MCF 10A (cell line): ENCODE measurements at regions not wholly inside any gene's neighbourhood (a gene's known extent, or its start where the extent isn't known, plus 50 kb on each side); places are given as distances from the start of the nearest gene placed in this dataset.

Experiments
- BruUV-seq: library from RNA; stranded (reverse); fragments of 400-500 nt; replicated peaks from 2 replicates; lab custom pipeline; 2021; lab: Mats Ljungman, UMichigan
- CTCF ChIA-PET: fragments of 300-600 bp; sonication (Branson Sonifier 250); formaldehyde crosslinking; extraction: SDS; loops from one replicate; lab custom pipeline; 2021; ENCODE audit warnings: antibody characterized with exemption, inconsistent platforms; lab: Yijun Ruan, JAX
- POLR2A ChIA-PET: fragments of 300-600, 350-650 bp; sonication (Branson Sonifier 250); formaldehyde crosslinking; extraction: SDS; loops from one replicate; lab custom pipeline; 2020; ENCODE audit warnings: antibody characterized with exemption, inconsistent platforms; lab: Yijun Ruan, JAX
- DNase-seq: peaks from one replicate; pipeline ENCODE4 v3.0.0-alpha.2; 2018; ENCODE audit not compliant: unreplicated experiment
- H3K27ac Mint-ChIP-seq: one replicate; pipeline ENCODE4 v1.8.0; 2022; ENCODE audit warnings: mild to moderate bottlenecking, low read depth, mixed read lengths; ENCODE audit not compliant: unreplicated experiment
- H3K27me3 Mint-ChIP-seq: one replicate; pipeline ENCODE4 v1.8.0; 2022; ENCODE audit warnings: mixed read lengths; ENCODE audit not compliant: insufficient read depth, unreplicated experiment
- H3K36me3 Mint-ChIP-seq: one replicate; pipeline ENCODE4 v1.8.0; 2022; ENCODE audit warnings: mild to moderate bottlenecking, moderate library complexity, mixed read lengths; ENCODE audit not compliant: insufficient read depth, unreplicated experiment
- H3K4me1 Mint-ChIP-seq: one replicate; pipeline ENCODE4 v1.8.0; 2022; ENCODE audit warnings: mixed read lengths; ENCODE audit not compliant: insufficient read depth, unreplicated experiment
- H3K4me3 Mint-ChIP-seq: one replicate; pipeline ENCODE4 v1.8.0; 2022; ENCODE audit warnings: mild to moderate bottlenecking, moderate library complexity, mixed read lengths; ENCODE audit not compliant: unreplicated experiment
- H3K9me3 Mint-ChIP-seq: one replicate; pipeline ENCODE4 v1.8.0; 2022; ENCODE audit warnings: mixed read lengths; ENCODE audit not compliant: unreplicated experiment
- intact Hi-C: fragments of 100-400 bp; cut with micrococcal nuclease; formaldehyde crosslinking; loops from 2 replicates; pipeline ENCODE4 v1.14.1; 2022
- TF ChIP-seq, protein P1 (sequence below): fragments of 200-600 bp; IDR thresholded peaks from one replicate; pipeline ENCODE4 v1.8.0; 2022; ENCODE audit warnings: antibody characterized with exemption, mild to moderate bottlenecking; ENCODE audit not compliant: unreplicated experiment

DNA sequence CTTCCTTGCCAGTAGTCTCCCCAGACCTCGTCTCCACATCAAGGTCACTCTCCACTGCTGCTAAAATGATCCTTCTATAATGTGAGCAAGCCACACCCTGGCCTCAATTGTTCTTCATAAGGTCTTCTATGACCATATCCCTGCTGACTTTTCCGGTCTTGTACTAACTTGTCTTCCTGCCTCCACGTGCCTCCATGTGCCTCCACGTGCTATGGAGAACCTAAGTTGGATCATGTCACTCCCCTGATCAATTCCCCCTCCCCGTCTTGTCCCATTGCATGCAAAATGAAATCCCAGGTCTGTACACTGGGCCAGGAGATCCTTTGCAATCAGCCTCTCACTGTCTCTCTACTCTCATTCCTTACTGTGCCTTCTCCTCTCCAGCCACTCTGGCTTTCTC is 110.6 kb downstream of the TTC8 start:
- H3K4me3 Mint-ChIP-seq = no peak overlapping the region
- TF ChIP-seq, protein P1, sequence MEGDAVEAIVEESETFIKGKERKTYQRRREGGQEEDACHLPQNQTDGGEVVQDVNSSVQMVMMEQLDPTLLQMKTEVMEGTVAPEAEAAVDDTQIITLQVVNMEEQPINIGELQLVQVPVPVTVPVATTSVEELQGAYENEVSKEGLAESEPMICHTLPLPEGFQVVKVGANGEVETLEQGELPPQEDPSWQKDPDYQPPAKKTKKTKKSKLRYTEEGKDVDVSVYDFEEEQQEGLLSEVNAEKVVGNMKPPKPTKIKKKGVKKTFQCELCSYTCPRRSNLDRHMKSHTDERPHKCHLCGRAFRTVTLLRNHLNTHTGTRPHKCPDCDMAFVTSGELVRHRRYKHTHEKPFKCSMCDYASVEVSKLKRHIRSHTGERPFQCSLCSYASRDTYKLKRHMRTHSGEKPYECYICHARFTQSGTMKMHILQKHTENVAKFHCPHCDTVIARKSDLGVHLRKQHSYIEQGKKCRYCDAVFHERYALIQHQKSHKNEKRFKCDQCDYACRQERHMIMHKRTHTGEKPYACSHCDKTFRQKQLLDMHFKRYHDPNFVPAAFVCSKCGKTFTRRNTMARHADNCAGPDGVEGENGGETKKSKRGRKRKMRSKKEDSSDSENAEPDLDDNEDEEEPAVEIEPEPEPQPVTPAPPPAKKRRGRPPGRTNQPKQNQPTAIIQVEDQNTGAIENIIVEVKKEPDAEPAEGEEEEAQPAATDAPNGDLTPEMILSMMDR = no peak
- no peak overlapping the region for H3K27ac Mint-ChIP-seq
- intact Hi-C loops = no loop called here
- no peak for DNase-seq
- ChIA-PET CTCF (interaction anchor here (0.7 kb wide), 1 partner anchor 28 kb away, joined by 3 read pairs; no protein-coding TSS in a partner anchor), POLR2A (no interaction called here)
- H3K9me3 Mint-ChIP-seq = no peaks in the 10 kb centered on the region
- no peaks in the 10 kb centered on the region for H3K27me3 Mint-ChIP-seq
- H3K4me1 Mint-ChIP-seq = no peaks in the 10 kb centered on the region
- H3K36me3 Mint-ChIP-seq = no peaks in the 10 kb centered on the region
- no TSS peak for BruUV-seq

DNA sequence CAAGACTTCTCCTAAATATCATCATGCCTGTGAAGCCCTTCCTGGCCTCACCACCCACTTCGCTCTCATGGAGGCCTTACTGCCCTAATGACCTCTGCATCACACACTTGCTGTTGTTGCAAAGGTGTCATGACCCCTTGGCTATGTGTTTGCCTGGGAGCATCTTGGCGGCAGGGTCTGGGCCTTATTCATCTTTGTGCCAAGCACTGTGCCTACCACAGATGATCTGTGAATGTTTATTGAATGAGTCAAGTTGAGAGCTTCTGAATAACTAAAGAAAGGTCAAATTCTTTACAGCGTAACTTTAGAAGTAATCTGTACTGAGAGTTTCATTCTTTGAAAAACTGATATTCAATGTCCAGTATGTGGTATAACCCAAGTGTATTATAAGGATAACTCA is 113.3 kb downstream of the TTC8 start:
- TF ChIP-seq, protein P1 = no peak
- Mint-ChIP-seq H3K4me3 (no peak overlapping the region), H3K36me3 (no peaks in the 10 kb centered on the region), H3K9me3 (no peaks in the 10 kb centered on the region), H3K27ac (no peak overlapping the region), H3K27me3 (no peaks in the 10 kb centered on the region), H3K4me1 (no peaks in the 10 kb centered on the region)
- POLR2A ChIA-PET = no interaction called here
- BruUV-seq = no TSS peak
- DNase-seq = no peak
- intact Hi-C loops = no loop called here
- CTCF ChIA-PET = interaction anchor here (0.7 kb wide), 1 partner anchor 146 kb away, joined by 4 read pairs; no protein-coding TSS in a partner anchor

DNA sequence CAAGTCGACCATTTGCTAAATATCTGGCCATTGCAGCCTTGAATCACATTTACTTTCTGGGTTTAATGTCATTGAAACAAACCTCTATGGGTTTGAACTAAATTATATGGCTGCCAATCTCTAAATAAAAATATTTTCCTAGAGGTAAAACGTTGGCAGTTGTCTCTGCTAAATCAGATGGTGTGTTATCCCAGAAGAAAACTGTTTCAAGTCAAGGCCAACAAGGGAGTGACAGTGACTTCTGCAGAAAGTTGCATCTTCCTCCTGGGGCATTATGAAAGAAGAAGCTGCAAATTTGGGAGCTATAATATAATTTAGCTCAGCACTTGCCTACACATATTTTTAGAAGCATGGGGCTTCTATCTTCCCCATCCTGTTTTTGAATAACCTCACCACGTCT is 116.2 kb downstream of the TTC8 start:
- no peak overlapping the region for H3K27ac Mint-ChIP-seq
- no peak overlapping the region for H3K4me3 Mint-ChIP-seq
- ChIA-PET CTCF (no interaction called here), POLR2A (no interaction called here)
- H3K27me3 Mint-ChIP-seq = no peaks in the 10 kb centered on the region
- BruUV-seq = no TSS peak
- no peaks in the 10 kb centered on the region for H3K4me1 Mint-ChIP-seq
- TF ChIP-seq, protein P1 = no peak
- DNase-seq = no peak
- H3K9me3 Mint-ChIP-seq = no peaks in the 10 kb centered on the region
- H3K36me3 Mint-ChIP-seq = no peaks in the 10 kb centered on the region
- intact Hi-C loops = no loop called here

DNA sequence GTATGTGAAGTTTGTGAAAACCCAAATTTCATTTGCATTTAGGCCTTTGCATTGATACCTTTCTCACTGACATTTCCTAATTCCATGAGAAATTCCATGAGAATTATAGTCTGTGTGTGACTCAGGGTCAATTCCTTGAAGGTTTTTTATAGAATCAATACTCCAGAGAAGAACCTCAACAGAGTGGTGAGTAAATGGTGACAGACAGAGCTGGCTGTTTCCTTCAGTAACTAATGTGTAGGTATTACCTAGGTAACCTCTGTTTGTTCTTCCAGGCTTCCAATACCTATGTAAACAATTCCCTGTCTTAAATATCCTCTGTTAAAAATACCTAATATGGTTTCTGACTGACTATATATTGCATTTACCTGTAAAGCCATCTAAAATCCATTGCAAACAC is 117.0 kb downstream of the TTC8 start:
- H3K36me3 Mint-ChIP-seq = no peaks in the 10 kb centered on the region
- no TSS peak for BruUV-seq
- POLR2A ChIA-PET = no interaction called here
- H3K27me3 Mint-ChIP-seq = no peaks in the 10 kb centered on the region
- DNase-seq = no peak
- no peak overlapping the region for H3K4me3 Mint-ChIP-seq
- TF ChIP-seq, protein P1 = no peak
- no peak overlapping the region for H3K27ac Mint-ChIP-seq
- no peaks in the 10 kb centered on the region for H3K4me1 Mint-ChIP-seq
- no peaks in the 10 kb centered on the region for H3K9me3 Mint-ChIP-seq
- CTCF ChIA-PET = no interaction called here
- intact Hi-C loops = no loop called here
